Endodermal cell (in vitro differentiated cells): ENCODE measurements at regions not wholly inside any gene's neighbourhood (a gene's known extent, or its start where the extent isn't known, plus 50 kb on each side); places are given as distances from the start of the nearest gene placed in this dataset.

Source experiments
- DNase-seq: peaks from one replicate; pipeline ENCODE4 v3.0.0-alpha.2; 2017
- H3K27ac ChIP-seq: 2 replicates; pipeline ENCODE4 v1.5.1; 2013; ENCODE audit warnings: mild to moderate bottlenecking, low read depth, low read length, moderate library complexity
- H3K27me3 ChIP-seq: 2 replicates; pipeline ENCODE4 v1.6.1; 2013; ENCODE audit warnings: mild to moderate bottlenecking, low read length, moderate library complexity; ENCODE audit not compliant: insufficient read depth, control insufficient read depth, poor library complexity, severe bottlenecking
- H3K36me3 ChIP-seq: 2 replicates; pipeline ENCODE4 v1.7.0; 2013; ENCODE audit warnings: mild to moderate bottlenecking, low read length, moderate library complexity; ENCODE audit not compliant: control insufficient read depth, insufficient read depth
- H3K4me1 ChIP-seq: one replicate; pipeline ENCODE4 v1.7.0; 2013; ENCODE audit warnings: low read length; ENCODE audit not compliant: control insufficient read depth, insufficient read depth
- H3K4me3 ChIP-seq: 2 replicates; pipeline ENCODE4 v1.5.1; 2013; ENCODE audit warnings: mild to moderate bottlenecking, low read length, moderate library complexity
- H3K9ac ChIP-seq: 2 replicates; pipeline ENCODE4 v1.6.1; 2013; ENCODE audit warnings: mild to moderate bottlenecking, low read length, moderate library complexity; ENCODE audit not compliant: poor library complexity, severe bottlenecking; ENCODE audit errors: extremely low read depth
- H3K9me3 ChIP-seq: 2 replicates; pipeline ENCODE4 v1.6.1; 2013; ENCODE audit warnings: mild to moderate bottlenecking, low read length, moderate library complexity; ENCODE audit not compliant: control insufficient read depth
- H3K27ac Mint-ChIP-seq: 2 replicates; pipeline ENCODE4 v1.8.0; 2020; ENCODE audit warnings: mixed read lengths
- H3K27me3 Mint-ChIP-seq: 2 replicates; pipeline ENCODE4 v1.8.0; 2021; ENCODE audit warnings: mild to moderate bottlenecking, mixed read lengths; ENCODE audit not compliant: insufficient read depth
- H3K36me3 Mint-ChIP-seq: 2 replicates; pipeline ENCODE4 v1.8.0; 2020; ENCODE audit warnings: low read depth, mixed read lengths
- H3K4me1 Mint-ChIP-seq: 2 replicates; pipeline ENCODE4 v1.8.0; 2020; ENCODE audit warnings: mixed read lengths
- H3K4me3 Mint-ChIP-seq: 2 replicates; pipeline ENCODE4 v1.8.0; 2020; ENCODE audit warnings: mild to moderate bottlenecking, moderate library complexity, mixed read lengths
- H3K9me3 Mint-ChIP-seq: 2 replicates; pipeline ENCODE4 v1.8.0; 2020; ENCODE audit warnings: mild to moderate bottlenecking, mixed read lengths
- CTCF ChIP-seq: fragments of 200-600 bp; sonication (generic); conservative IDR thresholded peaks from 2 replicates; pipeline ENCODE4 v1.5.0; 2021; ENCODE audit warnings: antibody characterized with exemption, mild to moderate bottlenecking
- WGBS, 2 experiments: methylation state at CpG; one replicate each; pipeline versions ENCODE4 v1.1.5 to v1.1.7; 2013; ENCODE audit warnings: missing lambda C conversion rate in 2 of 2, mixed read lengths in 1 of 2; ENCODE audit not compliant: insufficient coverage in 1 of 2, insufficient read length in 1 of 2; 5-methylcytosine and 5-hydroxymethylcytosine counted together

DNA sequence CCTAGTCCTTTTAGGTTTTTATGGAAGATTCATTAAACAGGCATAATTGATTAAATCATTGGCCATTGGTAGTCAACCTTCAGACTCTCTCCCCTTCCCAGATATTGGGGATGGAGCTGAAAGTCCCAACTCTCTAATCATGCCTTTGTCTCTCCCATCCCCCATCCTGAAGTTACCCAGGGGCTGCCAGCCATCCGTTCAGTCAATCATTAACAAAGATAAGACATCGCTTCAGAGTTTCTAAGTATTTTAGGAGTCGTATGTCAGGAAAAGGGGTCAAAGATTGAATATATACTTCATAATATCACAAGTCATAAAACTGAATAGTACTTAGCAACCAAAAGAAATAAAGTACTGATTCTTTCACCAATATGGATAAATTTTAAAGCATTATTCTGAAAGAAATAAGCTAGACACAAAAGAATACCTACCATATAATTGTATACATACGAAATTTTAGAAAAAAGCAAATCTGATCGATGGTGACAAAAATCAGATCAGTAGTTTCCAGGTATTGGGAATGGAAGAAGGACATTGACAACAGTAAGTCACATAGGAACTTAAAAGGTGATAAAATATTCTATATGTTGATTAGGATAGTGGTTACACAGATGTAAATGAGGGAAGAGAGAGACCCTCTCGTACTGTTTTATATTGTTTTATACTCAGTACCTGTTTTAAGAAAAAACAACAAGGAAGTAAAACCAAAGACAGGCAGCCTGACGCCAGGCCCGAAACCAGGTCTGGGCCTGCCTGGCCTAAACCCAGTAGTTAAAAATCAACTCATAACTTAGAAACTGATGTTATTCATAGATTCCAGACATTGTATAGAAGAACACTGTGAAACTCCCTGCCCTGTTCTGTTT lies 414.4 kb downstream of the DAD1 start:
- 89% methylated on average over 7 of the region's 8 CpGs; no CpG with 5 or more reads in 1 of the 2 experiments for WGBS, 2 experiments
- Mint-ChIP-seq H3K4me3 (peak overlapping the region; percentile 5), H3K4me1 (peaks cover 35% of the 10 kb centered on the region), H3K36me3 (no peaks in the 10 kb centered on the region), H3K27me3 (no peaks in the 10 kb centered on the region), H3K9me3 (peaks cover 2% of the 10 kb centered on the region), H3K27ac (no peak overlapping the region)
- TF ChIP-seq CTCF, result no peak
- no peaks in the 10 kb centered on the region for H3K9me3 ChIP-seq
- H3K9ac ChIP-seq, result no peak overlapping the region
- no peak overlapping the region for H3K27ac ChIP-seq
- H3K4me1 ChIP-seq, result peaks cover 4% of the 10 kb centered on the region
- H3K4me3 ChIP-seq, result no peak overlapping the region
- no peaks in the 10 kb centered on the region for H3K27me3 ChIP-seq
- no peak for DNase-seq
- H3K36me3 ChIP-seq, result no peaks in the 10 kb centered on the region

- no peaks in the 10 kb centered on the region for H3K9me3 ChIP-seq
- DNase-seq, result no peak
- no peak overlapping the region for H3K4me3 ChIP-seq
- H3K36me3 ChIP-seq, result no peaks in the 10 kb centered on the region
- H3K9ac ChIP-seq, result no peak overlapping the region
- Mint-ChIP-seq H3K4me3 (no peak overlapping the region), H3K27me3 (no peaks in the 10 kb centered on the region), H3K36me3 (no peaks in the 10 kb centered on the region), H3K27ac (no peak overlapping the region), H3K9me3 (no peaks in the 10 kb centered on the region), H3K4me1 (peaks cover 27% of the 10 kb centered on the region)
- TF ChIP-seq CTCF, result peak; percentile 46
- no peaks in the 10 kb centered on the region for H3K27me3 ChIP-seq
- peaks cover 4% of the 10 kb centered on the region for H3K4me1 ChIP-seq
- H3K27ac ChIP-seq, result no peak overlapping the region
- 93 to 94% methylated on average over 8 of the region's 8 CpGs for WGBS, 2 experiments
Measured at GRCh38 chr14:22168092-22168955, 420.7 kb downstream of the DAD1 start.

- no peaks in the 10 kb centered on the region for H3K27me3 ChIP-seq
- H3K4me3 ChIP-seq, result no peak overlapping the region
- no peak overlapping the region for H3K27ac Mint-ChIP-seq
- H3K36me3 Mint-ChIP-seq, result no peaks in the 10 kb centered on the region
- H3K4me1 Mint-ChIP-seq, result peaks cover 5% of the 10 kb centered on the region
- no peaks in the 10 kb centered on the region for H3K9me3 Mint-ChIP-seq
- H3K4me1 ChIP-seq, result no peaks in the 10 kb centered on the region
- no peak overlapping the region for H3K4me3 Mint-ChIP-seq
- no peak overlapping the region for H3K9ac ChIP-seq
- H3K36me3 ChIP-seq, result no peaks in the 10 kb centered on the region
- H3K27me3 Mint-ChIP-seq, result no peaks in the 10 kb centered on the region
- no peak for DNase-seq
- H3K9me3 ChIP-seq, result no peaks in the 10 kb centered on the region
- no peak overlapping the region for H3K27ac ChIP-seq
- 84 to 93% methylated on average over 3 of the region's 3 CpGs for WGBS, 2 experiments
- no peak for TF ChIP-seq CTCF
Measured at GRCh38 chr14:22164616-22165015, 424.4 kb downstream of the DAD1 start.
